H1 (cell line): ENCODE measurements at regions not wholly inside any gene's neighbourhood (a gene's known extent, or its start where the extent isn't known, plus 50 kb on each side); places are given as distances from the start of the nearest gene placed in this dataset.

Experiments
- CTCF ChIA-PET: fragments of 300-600 bp; sonication (Branson Sonifier 250); formaldehyde crosslinking; loops from one replicate; lab custom pipeline; 2021; ENCODE audit not compliant: partially characterized antibody; lab: Charles Lee
- POLR2A ChIA-PET: fragments of 300-600 bp; sonication (Branson Sonifier 250); formaldehyde crosslinking; loops from one replicate; lab custom pipeline; 2021; ENCODE audit warnings: inconsistent platforms; ENCODE audit not compliant: partially characterized antibody; lab: Charles Lee
- DNase-seq, 2 experiments: peaks; one replicate each; pipeline versions ENCODE4 v3.0.0 to v3.0.0-alpha.2; 2010 to 2022; ENCODE audit warnings: low spot score in 2 of 2, low read depth in 1 of 2, mixed read lengths in 1 of 2
- FAIRE-seq: peaks from 2 replicates; lab custom pipeline; 2011; peaks lifted over from hg19 to GRCh38; lab: Jason Lieb, UNC
- H2AFZ ChIP-seq: 2 replicates; pipeline ENCODE4 v1.8.1; 2012; ENCODE audit warnings: low read length, inconsistent platforms
- H2AK5ac ChIP-seq: 2 replicates; pipeline ENCODE4 v1.6.1; 2013; ENCODE audit warnings: low read depth, low read length
- H2BK120ac ChIP-seq: replicated peaks from 2 replicates; pipeline ENCODE3; 2013; ENCODE audit warnings: low read depth, low read length, inconsistent platforms
- H2BK12ac ChIP-seq: 2 replicates; pipeline ENCODE4 v1.6.1; 2013; ENCODE audit warnings: low read depth, low read length
- H2BK15ac ChIP-seq: 2 replicates; pipeline ENCODE4 v1.6.1; 2013; ENCODE audit warnings: low read length
- H2BK20ac ChIP-seq: 2 replicates; pipeline ENCODE4 v1.6.1; 2013; ENCODE audit warnings: low read length
- H2BK5ac ChIP-seq: 2 replicates; pipeline ENCODE4 v1.6.1; 2013; ENCODE audit warnings: low read depth, low read length
- H3K14ac ChIP-seq: 2 replicates; pipeline ENCODE4 v1.6.1; 2013; ENCODE audit warnings: inconsistent platforms; ENCODE audit not compliant: insufficient read length
- H3K18ac ChIP-seq: 2 replicates; pipeline ENCODE4 v1.6.1; 2013; ENCODE audit warnings: low read length; ENCODE audit errors: extremely low read depth
- H3K23ac ChIP-seq: 2 replicates; pipeline ENCODE4 v1.6.1; 2013; ENCODE audit warnings: inconsistent platforms; ENCODE audit not compliant: insufficient read length
- H3K23me2 ChIP-seq: 2 replicates; pipeline ENCODE4 v1.6.1; 2013; ENCODE audit warnings: low read depth, low read length
- H3K27ac ChIP-seq: 2 replicates; pipeline ENCODE4 v1.6.1; 2011; ENCODE audit warnings: low read depth, low read length, inconsistent platforms
- H3K27me3 ChIP-seq, 4 experiments: replicated peaks in 1 of 4; 1 replicate in 1 of 4; 2 replicates in 3 of 4; pipeline versions ENCODE4 v1.6.1 to v1.8.1; 2011 to 2013; ENCODE audit warnings: low read length in 3 of 4, mild to moderate bottlenecking in 3 of 4, inconsistent platforms in 2 of 4, mixed read lengths in 2 of 4, moderate library complexity in 1 of 4; ENCODE audit not compliant: control insufficient read depth in 3 of 4, insufficient read depth in 3 of 4; ENCODE audit errors: extremely low read depth in 1 of 4
- H3K36me3 ChIP-seq, 4 experiments: 2 replicates each; pipeline versions ENCODE4 v1.6.1 to v1.8.1; 2011 to 2013; ENCODE audit warnings: mild to moderate bottlenecking in 4 of 4, low read length in 3 of 4, moderate library complexity in 2 of 4, control low read depth in 1 of 4, inconsistent platforms in 1 of 4; ENCODE audit not compliant: insufficient read depth in 4 of 4, control insufficient read depth in 2 of 4
- H3K4ac ChIP-seq: replicated peaks from 2 replicates; pipeline ENCODE3; 2013; ENCODE audit warnings: low read length, low read depth, mixed read lengths, inconsistent platforms; ENCODE audit not compliant: insufficient read length
- H3K4me1 ChIP-seq, 4 experiments: replicated peaks in 1 of 4; 1 replicate in 1 of 4; 2 replicates in 3 of 4; pipeline versions ENCODE4 v1.6.1 to v1.8.1; 2011 to 2013; ENCODE audit warnings: low read length in 3 of 4, inconsistent platforms in 2 of 4, mixed read lengths in 1 of 4; ENCODE audit not compliant: insufficient read depth in 4 of 4, control insufficient read depth in 3 of 4
- H3K4me2 ChIP-seq, 2 experiments: 2 replicates each; pipeline versions ENCODE4 v1.6.1 to v1.8.1; 2011 to 2013; ENCODE audit warnings: low read depth in 2 of 2, low read length in 2 of 2, control low read depth in 1 of 2, inconsistent platforms in 1 of 2, mild to moderate bottlenecking in 1 of 2; ENCODE audit not compliant: insufficient read depth in 1 of 2
- H3K4me3 ChIP-seq, 4 experiments: fragments of 200-600, 300-600 bp in 1 of 4; sonication (generic), shearing (Covaris generic), sonication (Bioruptor Twin) in 1 of 4; 2 replicates each; pipeline versions ENCODE4 v1.5.1 to v1.8.1; 2011 to 2016; ENCODE audit warnings: low read length in 4 of 4, low read depth in 3 of 4, control low read depth in 2 of 4, inconsistent platforms in 2 of 4, mild to moderate bottlenecking in 2 of 4, mixed read lengths in 1 of 4, moderate library complexity in 1 of 4; ENCODE audit not compliant: insufficient read depth in 2 of 4; ENCODE audit errors: extremely low read depth in 1 of 4
- H3K56ac ChIP-seq: replicated peaks from 2 replicates; pipeline ENCODE3; 2013; ENCODE audit warnings: low read depth, mild to moderate bottlenecking, mixed read lengths, low read length, inconsistent platforms; ENCODE audit not compliant: insufficient read length
- H3K79me1 ChIP-seq: 2 replicates; pipeline ENCODE4 v1.6.1; 2013; ENCODE audit warnings: low read depth, low read length, control low read depth
- H3K79me2 ChIP-seq, 2 experiments: 2 replicates each; pipeline versions ENCODE4 v1.6.1 to v1.8.1; 2012 to 2013; ENCODE audit warnings: low read length in 2 of 2, mild to moderate bottlenecking in 2 of 2, inconsistent platforms in 1 of 2; ENCODE audit not compliant: insufficient read depth in 2 of 2, control insufficient read depth in 1 of 2
- H3K9ac ChIP-seq, 4 experiments: replicated peaks in 1 of 4; 1 replicate in 1 of 4; 2 replicates in 3 of 4; pipeline versions ENCODE4 v1.6.1 to v1.8.1; 2011 to 2013; ENCODE audit warnings: low read depth in 3 of 4, low read length in 3 of 4, control low read depth in 2 of 4, mild to moderate bottlenecking in 2 of 4, moderate library complexity in 2 of 4, inconsistent platforms in 1 of 4; ENCODE audit errors: extremely low read depth in 1 of 4
- H3K9me3 ChIP-seq, 2 experiments: 2 replicates each; pipeline versions ENCODE4 v1.6.1 to v1.8.1; 2012 to 2013; ENCODE audit warnings: mild to moderate bottlenecking in 2 of 2, moderate library complexity in 2 of 2, control low read depth in 1 of 2, inconsistent platforms in 1 of 2, low read depth in 1 of 2, low read length in 1 of 2, mixed read lengths in 1 of 2; ENCODE audit not compliant: insufficient read depth in 2 of 2
- H4K20me1 ChIP-seq, 2 experiments: replicated peaks in 1 of 2; 2 replicates each; pipeline versions ENCODE3 to v1.8.1; 2011 to 2013; ENCODE audit warnings: inconsistent platforms in 2 of 2, low read length in 2 of 2, mild to moderate bottlenecking in 1 of 2; ENCODE audit not compliant: insufficient read depth in 2 of 2, control insufficient read depth in 1 of 2
- H4K5ac ChIP-seq: 2 replicates; pipeline ENCODE4 v1.6.1; 2013; ENCODE audit warnings: low read length, low read depth, mixed read lengths, inconsistent platforms; ENCODE audit not compliant: insufficient read length
- H4K8ac ChIP-seq: 2 replicates; pipeline ENCODE4 v1.8.0; 2013; ENCODE audit warnings: mild to moderate bottlenecking, moderate library complexity, low read length, inconsistent platforms; ENCODE audit not compliant: insufficient read depth; ENCODE audit errors: extremely low read depth
- H4K91ac ChIP-seq: replicated peaks from 2 replicates; pipeline ENCODE3; 2013; ENCODE audit warnings: low read length, mixed read lengths, inconsistent platforms; ENCODE audit not compliant: insufficient read length
- CBX8 ChIP-seq: fragments of 300-800, 300-1000 bp; sonication (generic); IDR thresholded peaks from 2 replicates; pipeline ENCODE4 v1.7.1; 2016; ENCODE audit warnings: low read depth, low read length, borderline replicate concordance
- WGBS, 2 experiments: shearing (Covaris generic) in 1 of 2; methylation state at CpG; one replicate each; pipeline versions ENCODE4 v1.1.6 to v1.1.7; 2013 to 2015; ENCODE audit warnings: low lambda C conversion rate in 2 of 2, mixed read lengths in 2 of 2, inconsistent platforms in 1 of 2, low coverage in 1 of 2, missing lambda C conversion rate in 1 of 2; ENCODE audit not compliant: insufficient replicate concordance in 2 of 2, insufficient coverage in 1 of 2, insufficient read length in 1 of 2; ENCODE audit errors: extremely low coverage in 1 of 2, missing lambda C conversion rate in 1 of 2; 5-methylcytosine and 5-hydroxymethylcytosine counted together

- no peak overlapping the region for H4K8ac ChIP-seq
- H3K4me2 ChIP-seq = no peak overlapping the region
- H2BK12ac ChIP-seq = no peak overlapping the region
- FAIRE-seq = no peak
- H2BK15ac ChIP-seq = no peak overlapping the region
- H3K9me3 ChIP-seq = no peaks in the 10 kb centered on the region
- no peak overlapping the region for H3K4me3 ChIP-seq
- H3K23me2 ChIP-seq = no peaks in the 10 kb centered on the region
- no peaks in the 10 kb centered on the region for H3K27me3 ChIP-seq
- CTCF ChIA-PET = no interaction called here
- no peaks in the 10 kb centered on the region for H3K79me2 ChIP-seq
- no peak overlapping the region for H3K4ac ChIP-seq
- no peak for TF ChIP-seq CBX8
- TF ChIP-seq, all 59 proteins: peak for 0
- Histone ChIP-seq H3K14ac (no peak overlapping the region), H3K56ac (no peak overlapping the region), H3K36me3 (no peaks in the 10 kb centered on the region), H4K91ac (no peak overlapping the region), H2AFZ (no peak overlapping the region), H3K18ac (no peak overlapping the region), H2BK20ac (no peak overlapping the region), H2AK5ac (no peak overlapping the region), H4K5ac (no peak overlapping the region), H3K23ac (no peak overlapping the region), H3K4me1 (no peaks in the 10 kb centered on the region), H3K9ac (no peak overlapping the region), H2BK5ac (no peak overlapping the region), H4K20me1 (peaks cover 0 to 1% of the 10 kb centered on the region in 2 experiments), H3K79me1 (no peaks in the 10 kb centered on the region), H2BK120ac (no peak overlapping the region), H3K27ac (no peak overlapping the region)
- DNase-seq = no peak
- POLR2A ChIA-PET = no interaction called here
- WGBS, 2 experiments = 88% methylated on average over 2 of the region's 2 CpGs; no CpG with 5 or more reads in 1 of the 2 experiments
Observed at GRCh38 chr9:105006514-105006913, 78.6 kb upstream of the ABCA1 start.
